Suppressor macrophage treated with lipopolysaccharide for 1 hour (primary cell): ENCODE measurements at regions not wholly inside any gene's neighbourhood (a gene's known extent, or its start where the extent isn't known, plus 50 kb on each side); places are given as distances from the start of the nearest gene placed in this dataset.
A peak's percentile ranks its signal among the peaks of the same experiment; 100 is the strongest.
"Not testable (repeated sequence)": the region's sequence is repeated elsewhere in the genome, so short reads cannot be mapped to it uniquely, and the experiment has no call there.

Experiments used
- DNase-seq, 3 donors: peaks; one replicate each; pipeline ENCODE4 v3.0.0-alpha.2; 2020 to 2022

- DNase-seq, result no peak
Measured at GRCh38 chr6:15758631-15759215, 95.9 kb upstream of the DTNBP1 start.

- DNase-seq, result no peak
Measured at GRCh38 chr6:15755526-15755925, 92.7 kb upstream of the DTNBP1 start.

GRCh38 chr6:15754706-15755079 is 91.9 kb upstream of the DTNBP1 start:
- no peak for DNase-seq

- no peak for DNase-seq
Measured at GRCh38 chr6:15754035-15754705, 91.3 kb upstream of the DTNBP1 start.

- no peak for DNase-seq
Measured at GRCh38 chr6:15752820-15753219, 90.0 kb upstream of the DTNBP1 start.

GRCh38 chr6:15751721-15752350 is 89.0 kb upstream of the DTNBP1 start:
- DNase-seq, result peak in 2 of 3 donors; percentile 18 to 31

- no peak for DNase-seq
Measured at GRCh38 chr6:15748341-15748740, 85.5 kb upstream of the DTNBP1 start.

- no peak for DNase-seq
Measured at GRCh38 chr6:15747354-15747883, 84.6 kb upstream of the DTNBP1 start.

- no peak for DNase-seq
Measured at GRCh38 chr6:15745781-15746180, 83.0 kb upstream of the DTNBP1 start.

GRCh38 chr6:15744818-15745402 is 82.1 kb upstream of the DTNBP1 start:
- peak; percentile 51 to 59 (median 53) for DNase-seq

- DNase-seq, result not testable (repeated sequence)
Measured at GRCh38 chr6:15742013-15742412, 79.2 kb upstream of the DTNBP1 start.

- no peak for DNase-seq
Measured at GRCh38 chr6:15741405-15741804, 78.6 kb upstream of the DTNBP1 start.

- DNase-seq, result no peak
Measured at GRCh38 chr6:15739867-15740266, 77.0 kb upstream of the DTNBP1 start.

GRCh38 chr6:15739353-15739752 is 76.5 kb upstream of the DTNBP1 start:
- no peak for DNase-seq

GRCh38 chr6:15738195-15738594 is 75.4 kb upstream of the DTNBP1 start:
- not testable (repeated sequence) for DNase-seq

- DNase-seq, result no peak
Measured at GRCh38 chr6:15736297-15736696, 73.5 kb upstream of the DTNBP1 start.

- no peak for DNase-seq
Measured at GRCh38 chr6:15735567-15736265, 72.9 kb upstream of the DTNBP1 start.

- no peak for DNase-seq
Measured at GRCh38 chr6:15734118-15734897, 71.5 kb upstream of the DTNBP1 start.

GRCh38 chr6:15730922-15731321 is 68.1 kb upstream of the DTNBP1 start:
- no peak for DNase-seq

GRCh38 chr6:15730442-15730841 is 67.6 kb upstream of the DTNBP1 start:
- DNase-seq, result no peak

GRCh38 chr6:15722731-15723130 is 59.9 kb upstream of the DTNBP1 start:
- no peak for DNase-seq

GRCh38 chr6:15716889-15717288 is 54.1 kb upstream of the DTNBP1 start:
- DNase-seq, result no peak
